Hepatocyte (in vitro differentiated cells): ENCODE measurements at regions not wholly inside any gene's neighbourhood (a gene's known extent, or its start where the extent isn't known, plus 50 kb on each side); places are given as distances from the start of the nearest gene placed in this dataset.
A peak's percentile ranks its signal among the peaks of the same experiment; 100 is the strongest.
"Not testable (repeated sequence)": the region's sequence is repeated elsewhere in the genome, so short reads cannot be mapped to it uniquely, and the experiment has no call there.

Experiments
- DNase-seq: peaks from one replicate; pipeline ENCODE4 v3.0.0-alpha.2; 2016; ENCODE audit warnings: low spot score
- H2AFZ ChIP-seq: fragments of 200-600 bp; sonication (generic); 2 replicates; pipeline ENCODE4 v1.6.0; 2016; ENCODE audit warnings: antibody characterized with exemption, mild to moderate bottlenecking
- H3K27ac ChIP-seq: fragments of 200-600 bp; sonication (generic); 2 replicates; pipeline ENCODE4 v1.5.1; 2016; ENCODE audit warnings: mild to moderate bottlenecking
- H3K27me3 ChIP-seq: fragments of 200-600 bp; sonication (generic); 2 replicates; pipeline ENCODE4 v1.6.1; 2016
- H3K36me3 ChIP-seq: fragments of 200-600 bp; sonication (generic); replicated peaks from 2 replicates; pipeline ENCODE4 v1.5.1; 2016; ENCODE audit warnings: low read depth; ENCODE audit not compliant: insufficient read depth
- H3K4me1 ChIP-seq: fragments of 200-600 bp; sonication (generic); 2 replicates; pipeline ENCODE4 v1.5.1; 2016; ENCODE audit warnings: mild to moderate bottlenecking, moderate library complexity; ENCODE audit not compliant: insufficient read depth
- H3K4me2 ChIP-seq: fragments of 200-600 bp; sonication (generic); 2 replicates; pipeline ENCODE4 v1.6.0; 2016
- H3K4me3 ChIP-seq: fragments of 200-600 bp; sonication (generic); 2 replicates; pipeline ENCODE4 v1.5.1; 2016; ENCODE audit warnings: mild to moderate bottlenecking
- H3K79me2 ChIP-seq: fragments of 200-600 bp; sonication (generic); 2 replicates; pipeline ENCODE4 v1.6.0; 2017; ENCODE audit warnings: mild to moderate bottlenecking
- H3K9me2 ChIP-seq: fragments of 200-600 bp; sonication (generic); replicated peaks from 2 replicates; pipeline ENCODE4 v1.6.0; 2017; ENCODE audit warnings: mild to moderate bottlenecking; ENCODE audit not compliant: insufficient read depth
- H3K9me3 ChIP-seq: fragments of 200-600 bp; sonication (generic); 2 replicates; pipeline ENCODE4 v1.5.1; 2016; ENCODE audit warnings: low read depth, mild to moderate bottlenecking
- H4K20me1 ChIP-seq: fragments of 200-600 bp; sonication (generic); 2 replicates; pipeline ENCODE4 v1.6.0; 2016; ENCODE audit warnings: mild to moderate bottlenecking; ENCODE audit not compliant: insufficient read depth, poor library complexity, severe bottlenecking
- CTCF ChIP-seq: fragments of 200-600 bp; sonication (generic); IDR thresholded peaks from 2 replicates; pipeline ENCODE4 v1.5.1; 2016; ENCODE audit warnings: antibody characterized with exemption, mild to moderate bottlenecking; ENCODE audit not compliant: poor library complexity
- EZH2 ChIP-seq: fragments of 200-600 bp; sonication (generic); IDR thresholded peaks from 2 replicates; pipeline ENCODE4 v1.6.1; 2016; ENCODE audit warnings: antibody characterized with exemption, mild to moderate bottlenecking, borderline replicate concordance
- EZH2phosphoT487 ChIP-seq: fragments of 200-600 bp; sonication (generic); IDR thresholded peaks from one replicate; pipeline ENCODE4 v1.6.1; 2018; ENCODE audit warnings: antibody characterized with exemption, mild to moderate bottlenecking, low read depth, moderate library complexity; ENCODE audit not compliant: unreplicated experiment, severe bottlenecking
- WGBS: methylation state at CpG from one replicate; pipeline ENCODE4 v1.1.6; 2016; ENCODE audit warnings: low lambda C conversion rate; ENCODE audit errors: missing lambda C conversion rate; 5-methylcytosine and 5-hydroxymethylcytosine counted together

GRCh38 chr4:9577869-9578268 is 133.7 kb downstream of the DEFB131A start:
- not testable (repeated sequence) for H3K4me2 ChIP-seq, DNase-seq, H3K9me2 ChIP-seq, H3K79me2 ChIP-seq, H2AFZ ChIP-seq, H3K27me3 ChIP-seq, H3K9me3 ChIP-seq, H3K27ac ChIP-seq, H3K4me3 ChIP-seq, H4K20me1 ChIP-seq, H3K4me1 ChIP-seq, H3K36me3 ChIP-seq
- 56% methylated on average over 3 of the region's 3 CpGs for WGBS

GRCh38 chr4:9582880-9583279 is 138.7 kb downstream of the DEFB131A start:
- H2AFZ ChIP-seq, H4K20me1 ChIP-seq, H3K27me3 ChIP-seq, H3K9me2 ChIP-seq, H3K27ac ChIP-seq, H3K4me2 ChIP-seq, H3K79me2 ChIP-seq, H3K4me1 ChIP-seq, H3K9me3 ChIP-seq, H3K4me3 ChIP-seq, H3K36me3 ChIP-seq: not testable (repeated sequence)
- 39% methylated on average over 5 of the region's 5 CpGs for WGBS
- peak; percentile 23 for DNase-seq

GRCh38 chr4:9592010-9592409 is 147.8 kb downstream of the DEFB131A start:
- H3K9me2 ChIP-seq = no peaks in the 10 kb centered on the region
- no peak for TF ChIP-seq CTCF
- TF ChIP-seq EZH2 = no peak
- no peak for TF ChIP-seq EZH2phosphoT487

GRCh38 chr4:9594948-9595347 is 150.7 kb downstream of the DEFB131A start:
- Histone ChIP-seq H3K79me2 (no peaks in the 10 kb centered on the region), H3K4me1 (peaks cover 2% of the 10 kb centered on the region), H3K27me3 (no peaks in the 10 kb centered on the region), H3K9me3 (no peaks in the 10 kb centered on the region), H3K9me2 (no peaks in the 10 kb centered on the region), H3K4me3 (no peak overlapping the region), H4K20me1 (no peaks in the 10 kb centered on the region), H3K27ac (no peak overlapping the region), H3K36me3 (no peaks in the 10 kb centered on the region), H3K4me2 (no peak overlapping the region), H2AFZ (no peak overlapping the region)
- 68% methylated on average over 1 of the region's 1 CpG for WGBS
- no peak for DNase-seq
- TF ChIP-seq EZH2phosphoT487 = no peak
- TF ChIP-seq CTCF = no peak
- no peak for TF ChIP-seq EZH2

More at GRCh38 chr4:9592010-9592409, 147.8 kb downstream of the DEFB131A start:
- H3K36me3 ChIP-seq = no peaks in the 10 kb centered on the region
- H3K9me3 ChIP-seq = no peaks in the 10 kb centered on the region
- peaks cover 2% of the 10 kb centered on the region for H3K4me1 ChIP-seq
- no peak overlapping the region for H3K4me2 ChIP-seq
- no peak overlapping the region for H3K4me3 ChIP-seq
- 86% methylated on average over 1 of the region's 1 CpG for WGBS
- no peak overlapping the region for H3K27ac ChIP-seq
- DNase-seq = no peak
- no peaks in the 10 kb centered on the region for H3K79me2 ChIP-seq
- no peaks in the 10 kb centered on the region for H3K27me3 ChIP-seq
- H4K20me1 ChIP-seq = no peaks in the 10 kb centered on the region
- no peak overlapping the region for H2AFZ ChIP-seq

- not testable (repeated sequence) for H3K4me3 ChIP-seq, H3K9me2 ChIP-seq, H3K36me3 ChIP-seq, H3K4me2 ChIP-seq, H3K27ac ChIP-seq, H3K9me3 ChIP-seq, H2AFZ ChIP-seq, H3K27me3 ChIP-seq, DNase-seq, H3K79me2 ChIP-seq, H4K20me1 ChIP-seq, H3K4me1 ChIP-seq
- 50% methylated on average over 1 of the region's 1 CpG for WGBS
Measured at GRCh38 chr4:9595531-9595930, 151.3 kb downstream of the DEFB131A start.
